HEK293 (cell line): ENCODE measurements at regions not wholly inside any gene's neighbourhood (a gene's known extent, or its start where the extent isn't known, plus 50 kb on each side); places are given as distances from the start of the nearest gene placed in this dataset.

Experiments used
- GLIS1 ChIP-seq: fragments of 450-650 bp; formaldehyde crosslinking; IDR thresholded peaks from 2 replicates; pipeline ENCODE4 v1.5.1; 2016; ENCODE audit warnings: missing biosample characterization, missing genetic modification characterization
- ZNF138 ChIP-seq: fragments of 450-650 bp; formaldehyde crosslinking; IDR thresholded peaks from 2 replicates; pipeline ENCODE4 v1.5.1; 2016; ENCODE audit warnings: missing biosample characterization, missing genetic modification characterization, borderline replicate concordance
- TF ChIP-seq, protein P1 (sequence below): fragments of 450-650 bp; formaldehyde crosslinking; IDR thresholded peaks from 2 replicates; pipeline ENCODE4 v1.5.1; 2016; ENCODE audit warnings: missing biosample characterization, missing genetic modification characterization

DNA sequence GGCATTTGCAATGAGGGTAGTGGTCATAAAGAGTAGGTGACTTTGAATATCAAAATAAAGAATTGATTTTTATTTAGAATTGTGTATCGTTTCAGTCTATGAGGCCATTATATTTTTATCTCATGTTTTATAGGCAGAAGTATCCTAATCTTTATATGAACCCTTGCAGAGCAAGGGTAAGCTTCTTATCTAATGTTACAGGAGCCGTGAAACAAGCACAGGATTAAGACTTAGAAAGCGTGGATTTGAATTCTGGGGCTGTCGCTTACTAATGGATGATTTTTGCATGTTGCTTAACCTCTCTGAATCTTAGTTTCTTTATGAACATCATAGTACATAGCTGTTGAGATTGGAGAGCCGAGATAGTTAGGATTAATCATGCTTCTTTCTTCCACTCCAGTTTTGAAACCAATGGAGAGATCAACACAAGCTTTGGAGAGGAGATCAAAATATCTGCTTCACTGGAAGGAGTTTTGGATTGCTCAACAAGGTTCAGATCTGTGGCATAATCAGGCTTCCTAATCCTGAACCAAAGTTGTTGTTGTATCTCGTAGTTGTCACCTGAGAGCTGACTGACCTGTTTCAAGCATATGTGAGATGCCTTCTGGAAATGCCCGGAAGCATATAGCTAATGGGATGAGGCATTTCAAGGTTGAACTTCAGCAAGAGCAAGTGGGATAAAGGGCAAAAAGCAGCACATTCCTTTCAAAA lies 166.9 kb upstream of the GK2 start:
- TF ChIP-seq ZNF138, result no peak
- TF ChIP-seq, protein P1, sequence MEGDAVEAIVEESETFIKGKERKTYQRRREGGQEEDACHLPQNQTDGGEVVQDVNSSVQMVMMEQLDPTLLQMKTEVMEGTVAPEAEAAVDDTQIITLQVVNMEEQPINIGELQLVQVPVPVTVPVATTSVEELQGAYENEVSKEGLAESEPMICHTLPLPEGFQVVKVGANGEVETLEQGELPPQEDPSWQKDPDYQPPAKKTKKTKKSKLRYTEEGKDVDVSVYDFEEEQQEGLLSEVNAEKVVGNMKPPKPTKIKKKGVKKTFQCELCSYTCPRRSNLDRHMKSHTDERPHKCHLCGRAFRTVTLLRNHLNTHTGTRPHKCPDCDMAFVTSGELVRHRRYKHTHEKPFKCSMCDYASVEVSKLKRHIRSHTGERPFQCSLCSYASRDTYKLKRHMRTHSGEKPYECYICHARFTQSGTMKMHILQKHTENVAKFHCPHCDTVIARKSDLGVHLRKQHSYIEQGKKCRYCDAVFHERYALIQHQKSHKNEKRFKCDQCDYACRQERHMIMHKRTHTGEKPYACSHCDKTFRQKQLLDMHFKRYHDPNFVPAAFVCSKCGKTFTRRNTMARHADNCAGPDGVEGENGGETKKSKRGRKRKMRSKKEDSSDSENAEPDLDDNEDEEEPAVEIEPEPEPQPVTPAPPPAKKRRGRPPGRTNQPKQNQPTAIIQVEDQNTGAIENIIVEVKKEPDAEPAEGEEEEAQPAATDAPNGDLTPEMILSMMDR (tag by site-specific recombination), result no peak
- no peak for TF ChIP-seq GLIS1 (tag by site-specific recombination)
